H9 (cell line): ENCODE measurements at regions not wholly inside any gene's neighbourhood (a gene's known extent, or its start where the extent isn't known, plus 50 kb on each side); places are given as distances from the start of the nearest gene placed in this dataset.

Source experiments
- DNase-seq: peaks from one replicate; pipeline ENCODE4 v3.0.0-alpha.2; 2017
- H2AFZ ChIP-seq: one replicate; pipeline ENCODE4 v1.6.1; 2013; ENCODE audit warnings: mild to moderate bottlenecking, low read length, control low read depth, moderate library complexity
- H2AK5ac ChIP-seq: 2 replicates; pipeline ENCODE4 v1.6.1; 2013; ENCODE audit warnings: low read length, control low read depth, mixed read lengths; ENCODE audit not compliant: insufficient read length
- H2BK120ac ChIP-seq: one replicate; pipeline ENCODE4 v1.6.1; 2013; ENCODE audit warnings: low read depth, mild to moderate bottlenecking, low read length, control low read depth, inconsistent platforms; ENCODE audit not compliant: poor library complexity, severe bottlenecking
- H2BK12ac ChIP-seq: 2 replicates; pipeline ENCODE4 v1.6.1; 2013; ENCODE audit warnings: low read length, control low read depth, mixed read lengths, low read depth; ENCODE audit not compliant: insufficient read length
- H2BK15ac ChIP-seq: 2 replicates; pipeline ENCODE4 v1.6.1; 2013; ENCODE audit warnings: low read depth, low read length, control low read depth
- H2BK20ac ChIP-seq: one replicate; pipeline ENCODE4 v1.6.1; 2013; ENCODE audit warnings: low read depth, mild to moderate bottlenecking, low read length, control low read depth, inconsistent platforms; ENCODE audit not compliant: poor library complexity, severe bottlenecking
- H2BK5ac ChIP-seq: 2 replicates; pipeline ENCODE4 v1.6.1; 2013; ENCODE audit warnings: low read length, control low read depth, mixed read lengths; ENCODE audit not compliant: insufficient read length
- H3K14ac ChIP-seq: 2 replicates; pipeline ENCODE4 v1.6.1; 2013; ENCODE audit warnings: low read length, control low read depth; ENCODE audit not compliant: insufficient read depth
- H3K18ac ChIP-seq: 2 replicates; pipeline ENCODE4 v1.6.1; 2013; ENCODE audit warnings: low read depth, mild to moderate bottlenecking, mixed read lengths, low read length, control low read depth; ENCODE audit not compliant: insufficient read length
- H3K23ac ChIP-seq: 2 replicates; pipeline ENCODE4 v1.6.1; 2013; ENCODE audit warnings: low read length, control low read depth, mixed read lengths, low read depth; ENCODE audit not compliant: insufficient read length
- H3K23me2 ChIP-seq: 2 replicates; pipeline ENCODE4 v1.6.1; 2013; ENCODE audit warnings: low read depth, mild to moderate bottlenecking, mixed read lengths, low read length, control low read depth; ENCODE audit not compliant: insufficient read length, poor library complexity, severe bottlenecking
- H3K27ac ChIP-seq: 2 replicates; pipeline ENCODE4 v1.5.1; 2013; ENCODE audit warnings: low read length, control low read depth, mixed read lengths, low read depth; ENCODE audit not compliant: insufficient read length
- H3K27me3 ChIP-seq: 2 replicates; pipeline ENCODE4 v1.6.1; 2013; ENCODE audit warnings: low read length, control low read depth, inconsistent platforms; ENCODE audit not compliant: insufficient read depth
- H3K4ac ChIP-seq: 2 replicates; pipeline ENCODE4 v1.6.1; 2013; ENCODE audit warnings: low read depth, mild to moderate bottlenecking, control low read depth, inconsistent platforms, low read length, moderate library complexity
- H3K4me1 ChIP-seq: 2 replicates; pipeline ENCODE4 v1.6.1; 2013; ENCODE audit warnings: low read length, control low read depth, inconsistent platforms; ENCODE audit not compliant: insufficient read depth
- H3K4me2 ChIP-seq: 2 replicates; pipeline ENCODE4 v1.6.1; 2013; ENCODE audit warnings: low read length, control low read depth, mixed read lengths; ENCODE audit not compliant: insufficient read length, insufficient read depth
- H3K56ac ChIP-seq: 2 replicates; pipeline ENCODE4 v1.6.1; 2013; ENCODE audit warnings: low read depth, mild to moderate bottlenecking, mixed read lengths, low read length, control low read depth; ENCODE audit not compliant: insufficient read length
- H3K79me1 ChIP-seq: 2 replicates; pipeline ENCODE4 v1.6.1; 2013; ENCODE audit warnings: low read depth, mild to moderate bottlenecking, moderate library complexity, low read length, control low read depth, inconsistent platforms; ENCODE audit not compliant: insufficient read depth, poor library complexity, severe bottlenecking
- H3K79me2 ChIP-seq: 2 replicates; pipeline ENCODE4 v1.6.1; 2013; ENCODE audit warnings: low read length, control low read depth, inconsistent platforms; ENCODE audit not compliant: insufficient read depth
- H3K9ac ChIP-seq: 2 replicates; pipeline ENCODE4 v1.6.1; 2013; ENCODE audit warnings: low read length, control low read depth, mixed read lengths; ENCODE audit not compliant: insufficient read length; ENCODE audit errors: extremely low read depth
- H3K9me3 ChIP-seq: one replicate; pipeline ENCODE4 v1.6.1; 2013; ENCODE audit warnings: low read depth, low read length, inconsistent platforms; ENCODE audit not compliant: control insufficient read depth
- H3T11ph ChIP-seq: one replicate; pipeline ENCODE4 v1.6.1; 2013; ENCODE audit warnings: mild to moderate bottlenecking, low read length, control low read depth, inconsistent platforms
- H4K20me1 ChIP-seq: one replicate; pipeline ENCODE4 v1.6.1; 2013; ENCODE audit not compliant: control insufficient read depth, insufficient read length, insufficient read depth
- H4K5ac ChIP-seq: 2 replicates; pipeline ENCODE4 v1.6.1; 2013; ENCODE audit warnings: low read depth, mild to moderate bottlenecking, mixed read lengths, low read length, control low read depth; ENCODE audit not compliant: insufficient read length
- H4K8ac ChIP-seq: replicated peaks from 2 replicates; pipeline ENCODE4 v1.6.1; 2013; ENCODE audit warnings: low read length, control low read depth, mixed read lengths, low read depth; ENCODE audit not compliant: insufficient read length
- H4K91ac ChIP-seq: 2 replicates; pipeline ENCODE4 v1.6.1; 2013; ENCODE audit warnings: low read depth, mild to moderate bottlenecking, moderate library complexity, mixed read lengths, low read length, control low read depth; ENCODE audit not compliant: insufficient read length
- H3K27ac Mint-ChIP-seq, 3 experiments: 2 replicates in 2 of 3; 3 replicates in 1 of 3; pipeline ENCODE4 v1.8.0; 2020 to 2021; ENCODE audit warnings: mixed read lengths in 3 of 3, mild to moderate bottlenecking in 1 of 3, moderate library complexity in 1 of 3
- H3K27me3 Mint-ChIP-seq: 2 replicates; pipeline ENCODE4 v1.8.0; 2021; ENCODE audit warnings: low read depth, mild to moderate bottlenecking, moderate library complexity, mixed read lengths
- H3K36me3 Mint-ChIP-seq, 3 experiments: 2 replicates in 2 of 3; 3 replicates in 1 of 3; pipeline ENCODE4 v1.8.0; 2020 to 2021; ENCODE audit warnings: low read depth in 3 of 3, mixed read lengths in 3 of 3; ENCODE audit not compliant: insufficient read depth in 1 of 3
- H3K4me1 Mint-ChIP-seq, 2 experiments: 2 replicates each; pipeline ENCODE4 v1.8.0; 2020; ENCODE audit warnings: mixed read lengths in 2 of 2
- H3K4me3 Mint-ChIP-seq, 2 experiments: 2 replicates in 1 of 2; 3 replicates in 1 of 2; pipeline ENCODE4 v1.8.0; 2020 to 2021; ENCODE audit warnings: mild to moderate bottlenecking in 2 of 2, mixed read lengths in 2 of 2, moderate library complexity in 1 of 2
- H3K9me3 Mint-ChIP-seq, 2 experiments: 2 replicates in 1 of 2; 3 replicates in 1 of 2; pipeline ENCODE4 v1.8.0; 2020; ENCODE audit warnings: mild to moderate bottlenecking in 2 of 2, mixed read lengths in 2 of 2, moderate library complexity in 1 of 2
- WGBS: extraction: QIAGEN DNeasy Blood & Tissue Kit; methylation state at CpG from one replicate; pipeline ENCODE4 v1.1.7; 2013; ENCODE audit warnings: missing lambda C conversion rate, low lambda C conversion rate, mixed read lengths; ENCODE audit not compliant: insufficient read length; ENCODE audit errors: extremely low coverage; 5-methylcytosine and 5-hydroxymethylcytosine counted together
- TF ChIP-seq, protein P1 (sequence below): fragments of 200-600 bp; sonication (generic); conservative IDR thresholded peaks from 3 replicates; pipeline ENCODE4 v1.8.0; 2021; ENCODE audit warnings: antibody characterized with exemption, mild to moderate bottlenecking

DNA sequence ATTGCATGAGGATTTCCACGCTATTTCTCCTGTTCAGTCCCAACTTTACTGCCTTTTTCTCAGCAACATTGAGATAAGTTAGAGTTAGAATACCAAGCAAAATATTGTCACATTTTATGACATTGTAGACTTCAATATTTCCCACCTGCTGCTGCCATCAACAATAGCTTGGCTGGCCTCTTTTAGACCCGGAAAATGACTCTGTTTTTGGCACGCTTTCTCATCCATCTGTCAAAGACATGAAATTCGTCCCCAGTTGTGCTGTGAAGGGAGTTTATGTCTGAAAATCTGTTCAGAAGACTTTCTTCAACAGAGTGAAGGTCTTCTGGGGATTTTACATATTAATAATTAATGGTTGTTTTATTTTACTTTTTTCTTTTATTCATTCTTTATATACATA, 857.3 kb downstream of the FRK start:
- Histone ChIP-seq H3K9me3 (no peaks in the 10 kb centered on the region), H2BK15ac (no peak overlapping the region), H3K18ac (no peak overlapping the region), H3K79me1 (no peaks in the 10 kb centered on the region), H3K23ac (no peak overlapping the region), H2BK5ac (no peak overlapping the region), H3K27ac (no peak overlapping the region), H3K27me3 (no peaks in the 10 kb centered on the region), H4K20me1 (no peaks in the 10 kb centered on the region), H2AK5ac (no peak overlapping the region), H3K4ac (no peak overlapping the region), H2BK12ac (no peak overlapping the region), H4K91ac (no peak overlapping the region), H3K9ac (no peak overlapping the region), H2BK20ac (no peak overlapping the region), H3K23me2 (no peaks in the 10 kb centered on the region), H2AFZ (no peak overlapping the region), H3K14ac (no peak overlapping the region), H4K8ac (no peak overlapping the region), H3K4me1 (no peaks in the 10 kb centered on the region), H4K5ac (no peak overlapping the region), H3T11ph (no peak overlapping the region), H3K56ac (no peak overlapping the region), H3K79me2 (no peaks in the 10 kb centered on the region), H3K4me2 (no peak overlapping the region), H2BK120ac (no peak overlapping the region)
- no CpG with 5 or more reads among the region's 4 CpGs for WGBS
- Mint-ChIP-seq H3K27ac (no peak overlapping the region), H3K4me1 (no peaks in the 10 kb centered on the region), H3K4me3 (no peak overlapping the region), H3K9me3 (peaks cover 8 to 12% of the 10 kb centered on the region in 2 experiments; a peak in 4 of 5 replicates), H3K36me3 (peaks cover 4 to 8% (median 7%) of the 10 kb centered on the region in 3 experiments; a peak in 5 of 7 replicates), H3K27me3 (no peaks in the 10 kb centered on the region; the same call in 1 of the 2 replicates)
- no peak for DNase-seq
- TF ChIP-seq, protein P1, sequence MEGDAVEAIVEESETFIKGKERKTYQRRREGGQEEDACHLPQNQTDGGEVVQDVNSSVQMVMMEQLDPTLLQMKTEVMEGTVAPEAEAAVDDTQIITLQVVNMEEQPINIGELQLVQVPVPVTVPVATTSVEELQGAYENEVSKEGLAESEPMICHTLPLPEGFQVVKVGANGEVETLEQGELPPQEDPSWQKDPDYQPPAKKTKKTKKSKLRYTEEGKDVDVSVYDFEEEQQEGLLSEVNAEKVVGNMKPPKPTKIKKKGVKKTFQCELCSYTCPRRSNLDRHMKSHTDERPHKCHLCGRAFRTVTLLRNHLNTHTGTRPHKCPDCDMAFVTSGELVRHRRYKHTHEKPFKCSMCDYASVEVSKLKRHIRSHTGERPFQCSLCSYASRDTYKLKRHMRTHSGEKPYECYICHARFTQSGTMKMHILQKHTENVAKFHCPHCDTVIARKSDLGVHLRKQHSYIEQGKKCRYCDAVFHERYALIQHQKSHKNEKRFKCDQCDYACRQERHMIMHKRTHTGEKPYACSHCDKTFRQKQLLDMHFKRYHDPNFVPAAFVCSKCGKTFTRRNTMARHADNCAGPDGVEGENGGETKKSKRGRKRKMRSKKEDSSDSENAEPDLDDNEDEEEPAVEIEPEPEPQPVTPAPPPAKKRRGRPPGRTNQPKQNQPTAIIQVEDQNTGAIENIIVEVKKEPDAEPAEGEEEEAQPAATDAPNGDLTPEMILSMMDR, result no peak
